ENCODE measurements at regions not wholly inside any gene's neighbourhood (a gene's known extent, or its start where the extent isn't known, plus 50 kb on each side); places are given as distances from the start of the nearest gene placed in this dataset.

- no peaks in the 10 kb centered on the region for H3K27me3 ChIP-seq (ENCODE audit: insufficient read depth, low read length, poor library complexity)
- no peaks in the 10 kb centered on the region for H3K36me3 ChIP-seq (ENCODE audit: control insufficient read depth, insufficient read depth, low read length)
- no peak overlapping the region for H2BK5ac ChIP-seq (ENCODE audit: low read length)
- no peaks in the 10 kb centered on the region for H3K79me2 ChIP-seq (ENCODE audit: control insufficient read depth, insufficient read depth, low read length)
- H3K4me2 ChIP-seq (ENCODE audit: low read length) = no peak overlapping the region
- H2BK120ac ChIP-seq (ENCODE audit: low read depth, low read length) = no peak overlapping the region
- no peak overlapping the region for H4K8ac ChIP-seq (ENCODE audit: low read depth, low read length)
- H3K27ac ChIP-seq (ENCODE audit: low read depth, low read length) = no peak overlapping the region
- no peak overlapping the region for H3K4ac ChIP-seq (ENCODE audit: low read depth, low read length)
- H4K5ac ChIP-seq (ENCODE audit: low read length) = no peak overlapping the region
- DNase-seq = no peak
- WGBS (ENCODE audit: extremely low coverage, insufficient coverage, low lambda C conversion rate) = no CpG with 5 or more reads among the region's 3 CpGs
- H3K56ac ChIP-seq (ENCODE audit: low read length) = no peak overlapping the region
- no peak overlapping the region for H3K18ac ChIP-seq (ENCODE audit: low read length)
- H3K23ac ChIP-seq (ENCODE audit: low read length) = no peak overlapping the region
- H2AK5ac ChIP-seq (ENCODE audit: low read length) = no peak overlapping the region
- H3K79me1 ChIP-seq (ENCODE audit: low read length) = no peaks in the 10 kb centered on the region
- H3K9ac ChIP-seq (ENCODE audit: low read length) = no peak overlapping the region
- H3K4me1 ChIP-seq (ENCODE audit: control insufficient read depth, low read depth, low read length) = no peaks in the 10 kb centered on the region
- H2BK15ac ChIP-seq (replicated peaks; ENCODE audit: low read depth) = no peak overlapping the region
- no peak overlapping the region for H3K4me3 ChIP-seq (ENCODE audit: low read length)
Measured at GRCh38 chr1:187443939-187444338, 615.2 kb downstream of the PLA2G4A start.

DNA sequence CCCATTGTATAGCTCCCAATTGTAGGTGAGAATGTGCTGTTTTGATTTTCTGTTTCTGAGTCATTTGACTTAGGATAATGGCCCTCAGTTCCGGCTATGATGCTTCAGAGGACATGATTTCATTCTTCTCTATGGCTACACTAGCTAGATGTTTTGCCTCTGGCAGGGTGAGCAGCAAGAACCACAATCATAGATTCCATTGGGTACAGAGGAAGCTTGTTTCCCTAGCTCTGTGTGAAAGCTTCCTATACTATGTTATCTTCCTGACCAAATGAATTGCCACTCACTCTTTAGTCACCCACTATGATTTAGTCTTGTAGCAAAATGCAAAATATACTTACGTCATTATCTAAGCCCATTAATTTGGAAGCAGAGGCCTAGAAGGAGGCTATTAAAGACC lies 616.3 kb downstream of the PLA2G4A start:
- no peak overlapping the region for H3K4me3 ChIP-seq (ENCODE audit: low read length)
- no peak overlapping the region for H4K5ac ChIP-seq (ENCODE audit: low read length)
- no peak overlapping the region for H4K8ac ChIP-seq (ENCODE audit: low read depth, low read length)
- no peak for DNase-seq
- no peak overlapping the region for H3K56ac ChIP-seq (ENCODE audit: low read length)
- no peak overlapping the region for H2BK5ac ChIP-seq (ENCODE audit: low read length)
- H3K18ac ChIP-seq (ENCODE audit: low read length) = no peak overlapping the region
- no peaks in the 10 kb centered on the region for H3K27me3 ChIP-seq (ENCODE audit: insufficient read depth, low read length, poor library complexity)
- H2BK120ac ChIP-seq (ENCODE audit: low read depth, low read length) = no peak overlapping the region
- no peaks in the 10 kb centered on the region for H3K36me3 ChIP-seq (ENCODE audit: control insufficient read depth, insufficient read depth, low read length)
- no CpG with 5 or more reads among the region's 2 CpGs for WGBS (ENCODE audit: extremely low coverage, insufficient coverage, low lambda C conversion rate)
- no peak overlapping the region for H3K4ac ChIP-seq (ENCODE audit: low read depth, low read length)
- H3K27ac ChIP-seq (ENCODE audit: low read depth, low read length) = no peak overlapping the region
- H3K4me1 ChIP-seq (ENCODE audit: control insufficient read depth, low read depth, low read length) = no peaks in the 10 kb centered on the region
- H3K79me1 ChIP-seq (ENCODE audit: low read length) = no peaks in the 10 kb centered on the region
- H3K79me2 ChIP-seq (ENCODE audit: control insufficient read depth, insufficient read depth, low read length) = no peaks in the 10 kb centered on the region
- H2AK5ac ChIP-seq (ENCODE audit: low read length) = no peak overlapping the region
- H3K23ac ChIP-seq (ENCODE audit: low read length) = no peak overlapping the region
- H2BK15ac ChIP-seq (replicated peaks; ENCODE audit: low read depth) = no peak overlapping the region
- H3K4me2 ChIP-seq (ENCODE audit: low read length) = no peak overlapping the region
- no peak overlapping the region for H3K9ac ChIP-seq (ENCODE audit: low read length)

DNA sequence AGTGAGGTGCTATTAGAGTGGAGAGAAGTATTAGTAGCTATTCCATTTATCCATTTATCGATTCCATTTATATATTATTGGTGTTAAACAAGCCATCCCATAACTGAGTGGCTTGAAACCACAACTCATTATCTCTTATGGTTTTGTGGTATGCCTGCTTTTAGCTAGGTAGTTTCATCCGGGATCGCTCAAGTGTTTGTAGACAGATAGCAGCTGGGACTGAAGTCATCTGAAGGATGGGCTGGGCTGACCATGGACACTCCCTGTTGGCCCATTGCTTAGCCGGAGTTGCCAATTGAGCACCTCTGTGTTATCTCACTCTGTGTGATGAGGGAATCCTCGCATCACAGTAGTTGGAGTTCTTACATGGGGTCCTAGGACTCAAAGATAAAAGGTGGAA lies 622.5 kb downstream of the PLA2G4A start:
- Histone ChIP-seq H3K79me1 (ENCODE audit: low read length) (no peaks in the 10 kb centered on the region), H3K4me1 (ENCODE audit: control insufficient read depth, low read depth, low read length) (no peaks in the 10 kb centered on the region), H3K23ac (ENCODE audit: low read length) (no peak overlapping the region), H3K27ac (ENCODE audit: low read depth, low read length) (no peak overlapping the region), H3K27me3 (ENCODE audit: insufficient read depth, low read length, poor library complexity) (no peaks in the 10 kb centered on the region), H2BK120ac (ENCODE audit: low read depth, low read length) (no peak overlapping the region), H4K5ac (ENCODE audit: low read length) (no peak overlapping the region), H2BK5ac (ENCODE audit: low read length) (no peak overlapping the region), H3K56ac (ENCODE audit: low read length) (no peak overlapping the region), H3K4ac (ENCODE audit: low read depth, low read length) (no peak overlapping the region), H3K79me2 (ENCODE audit: control insufficient read depth, insufficient read depth, low read length) (no peaks in the 10 kb centered on the region), H2AK5ac (ENCODE audit: low read length) (no peak overlapping the region), H2BK15ac (replicated peaks; ENCODE audit: low read depth) (no peak overlapping the region), H3K36me3 (ENCODE audit: control insufficient read depth, insufficient read depth, low read length) (no peaks in the 10 kb centered on the region), H3K9ac (ENCODE audit: low read length) (no peak overlapping the region), H4K8ac (ENCODE audit: low read depth, low read length) (no peak overlapping the region), H3K18ac (ENCODE audit: low read length) (no peak overlapping the region), H3K4me3 (ENCODE audit: low read length) (no peak overlapping the region), H3K4me2 (ENCODE audit: low read length) (no peak overlapping the region)
- no CpG with 5 or more reads among the region's 5 CpGs for WGBS (ENCODE audit: extremely low coverage, insufficient coverage, low lambda C conversion rate)
- no peak for DNase-seq

DNA sequence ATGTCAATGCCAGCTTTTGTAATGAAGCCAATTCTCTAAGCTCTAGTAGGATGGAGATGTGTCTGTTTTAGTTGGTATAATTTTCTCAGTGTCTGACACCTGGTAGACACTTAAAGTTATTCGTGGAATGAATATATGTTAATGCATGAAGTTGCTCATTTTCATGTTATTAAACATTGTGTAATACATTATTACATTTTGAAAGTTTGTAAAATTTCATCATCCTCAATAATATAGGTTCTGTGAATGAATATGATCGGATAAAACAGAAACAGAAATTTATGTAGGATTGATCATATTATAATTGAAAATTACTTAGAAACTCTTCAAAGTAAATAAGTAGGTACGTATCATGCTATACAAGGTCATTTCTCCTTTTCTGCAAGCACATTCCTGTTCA lies 625.3 kb downstream of the PLA2G4A start:
- Histone ChIP-seq H2AK5ac (ENCODE audit: low read length) (no peak overlapping the region), H3K23ac (ENCODE audit: low read length) (no peak overlapping the region), H4K5ac (ENCODE audit: low read length) (no peak overlapping the region), H3K18ac (ENCODE audit: low read length) (no peak overlapping the region), H3K4me3 (ENCODE audit: low read length) (no peak overlapping the region), H3K4me1 (ENCODE audit: control insufficient read depth, low read depth, low read length) (no peaks in the 10 kb centered on the region), H3K79me2 (ENCODE audit: control insufficient read depth, insufficient read depth, low read length) (no peaks in the 10 kb centered on the region), H3K27me3 (ENCODE audit: insufficient read depth, low read length, poor library complexity) (no peaks in the 10 kb centered on the region), H3K27ac (ENCODE audit: low read depth, low read length) (no peak overlapping the region), H3K36me3 (ENCODE audit: control insufficient read depth, insufficient read depth, low read length) (no peaks in the 10 kb centered on the region), H2BK15ac (replicated peaks; ENCODE audit: low read depth) (no peak overlapping the region), H3K4ac (ENCODE audit: low read depth, low read length) (no peak overlapping the region), H4K8ac (ENCODE audit: low read depth, low read length) (no peak overlapping the region), H2BK5ac (ENCODE audit: low read length) (no peak overlapping the region), H3K4me2 (ENCODE audit: low read length) (no peak overlapping the region), H3K56ac (ENCODE audit: low read length) (no peak overlapping the region), H2BK120ac (ENCODE audit: low read depth, low read length) (no peak overlapping the region), H3K79me1 (ENCODE audit: low read length) (no peaks in the 10 kb centered on the region), H3K9ac (ENCODE audit: low read length) (no peak overlapping the region)
- WGBS (ENCODE audit: extremely low coverage, insufficient coverage, low lambda C conversion rate) = no CpG with 5 or more reads among the region's 3 CpGs
- no peak for DNase-seq

DNA sequence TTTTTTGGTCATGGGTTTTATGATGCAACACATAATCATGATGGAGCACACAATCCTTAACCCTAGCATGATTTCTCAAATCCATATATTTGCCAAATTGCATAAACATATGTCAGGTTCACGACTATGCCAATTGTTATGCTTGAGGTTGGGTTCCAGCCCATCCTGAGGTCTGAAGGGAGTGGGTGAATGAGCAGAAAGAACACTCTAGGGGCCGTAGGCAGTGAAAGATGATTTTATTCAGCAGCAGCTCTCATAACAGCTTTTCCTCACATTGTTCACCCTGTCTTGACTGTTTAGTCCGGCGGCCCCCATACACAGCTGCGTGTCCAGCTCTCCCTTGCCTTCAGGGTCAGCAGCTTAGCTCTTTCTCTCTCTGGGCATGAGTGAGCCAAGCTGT lies 627.7 kb downstream of the PLA2G4A start:
- Histone ChIP-seq H4K5ac (ENCODE audit: low read length) (no peak overlapping the region), H3K56ac (ENCODE audit: low read length) (no peak overlapping the region), H3K79me1 (ENCODE audit: low read length) (no peaks in the 10 kb centered on the region), H3K18ac (ENCODE audit: low read length) (no peak overlapping the region), H3K79me2 (ENCODE audit: control insufficient read depth, insufficient read depth, low read length) (no peaks in the 10 kb centered on the region), H4K8ac (ENCODE audit: low read depth, low read length) (no peak overlapping the region), H3K4me3 (ENCODE audit: low read length) (no peak overlapping the region), H3K23ac (ENCODE audit: low read length) (no peak overlapping the region), H3K4ac (ENCODE audit: low read depth, low read length) (no peak overlapping the region), H2BK5ac (ENCODE audit: low read length) (no peak overlapping the region), H3K27ac (ENCODE audit: low read depth, low read length) (no peak overlapping the region), H3K36me3 (ENCODE audit: control insufficient read depth, insufficient read depth, low read length) (no peaks in the 10 kb centered on the region), H2AK5ac (ENCODE audit: low read length) (no peak overlapping the region), H2BK120ac (ENCODE audit: low read depth, low read length) (no peak overlapping the region), H3K27me3 (ENCODE audit: insufficient read depth, low read length, poor library complexity) (no peaks in the 10 kb centered on the region), H3K4me1 (ENCODE audit: control insufficient read depth, low read depth, low read length) (no peaks in the 10 kb centered on the region), H3K4me2 (ENCODE audit: low read length) (no peak overlapping the region), H2BK15ac (replicated peaks; ENCODE audit: low read depth) (no peak overlapping the region), H3K9ac (ENCODE audit: low read length) (no peak overlapping the region)
- DNase-seq = no peak
- WGBS (ENCODE audit: extremely low coverage, insufficient coverage, low lambda C conversion rate) = no CpG with 5 or more reads among the region's 5 CpGs

GRCh38 chr1:187460093-187460492 lies 631.3 kb downstream of the PLA2G4A start:
- H3K79me2 ChIP-seq (ENCODE audit: control insufficient read depth, insufficient read depth, low read length) = no peaks in the 10 kb centered on the region
- H3K79me1 ChIP-seq (ENCODE audit: low read length) = no peaks in the 10 kb centered on the region
- H3K36me3 ChIP-seq (ENCODE audit: control insufficient read depth, insufficient read depth, low read length) = no peaks in the 10 kb centered on the region
- H3K4me3 ChIP-seq (ENCODE audit: low read length) = no peak overlapping the region
- H3K18ac ChIP-seq (ENCODE audit: low read length) = no peak overlapping the region
- H3K27me3 ChIP-seq (ENCODE audit: insufficient read depth, low read length, poor library complexity) = no peaks in the 10 kb centered on the region
- H2BK15ac ChIP-seq (replicated peaks; ENCODE audit: low read depth) = no peak overlapping the region
- no peak overlapping the region for H3K23ac ChIP-seq (ENCODE audit: low read length)
- H3K9ac ChIP-seq (ENCODE audit: low read length) = no peak overlapping the region
- no CpG with 5 or more reads among the region's 3 CpGs for WGBS (ENCODE audit: extremely low coverage, insufficient coverage, low lambda C conversion rate)
- H2AK5ac ChIP-seq (ENCODE audit: low read length) = no peak overlapping the region
- H3K56ac ChIP-seq (ENCODE audit: low read length) = no peak overlapping the region
- H2BK120ac ChIP-seq (ENCODE audit: low read depth, low read length) = no peak overlapping the region
- no peak overlapping the region for H3K4ac ChIP-seq (ENCODE audit: low read depth, low read length)
- H3K27ac ChIP-seq (ENCODE audit: low read depth, low read length) = no peak overlapping the region
- no peak overlapping the region for H4K5ac ChIP-seq (ENCODE audit: low read length)
- no peak overlapping the region for H4K8ac ChIP-seq (ENCODE audit: low read depth, low read length)
- no peak overlapping the region for H2BK5ac ChIP-seq (ENCODE audit: low read length)
- H3K4me1 ChIP-seq (ENCODE audit: control insufficient read depth, low read depth, low read length) = no peaks in the 10 kb centered on the region
- no peak for DNase-seq
- no peak overlapping the region for H3K4me2 ChIP-seq (ENCODE audit: low read length)
